ENCODE measurements at regions not wholly inside any gene's neighbourhood (a gene's known extent, or its start where the extent isn't known, plus 50 kb on each side); places are given as distances from the start of the nearest gene placed in this dataset.

DNA sequence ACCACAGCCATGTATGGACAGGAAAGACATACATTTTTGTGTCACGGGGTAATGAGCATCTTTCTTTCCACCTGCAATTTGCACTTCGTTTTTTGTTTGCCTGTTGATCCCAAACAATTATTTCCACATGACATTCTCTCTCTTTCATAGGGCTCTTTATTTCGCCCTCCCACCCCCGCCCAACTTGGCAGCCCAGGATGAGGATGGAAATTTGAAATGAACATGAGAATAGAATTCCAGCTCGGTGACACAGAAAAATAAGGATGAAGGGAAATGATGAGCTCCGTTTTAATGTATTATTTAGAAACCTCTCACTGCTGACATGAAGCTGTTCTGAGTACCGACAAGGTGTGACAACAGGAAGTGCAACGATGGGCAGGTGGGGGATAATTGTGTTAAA is 443.3 kb downstream of the SOCS6 start:
- Mint-ChIP-seq H3K27ac (ENCODE audit: low read depth, unreplicated experiment) (no peak overlapping the region), H3K36me3 (ENCODE audit: insufficient read depth, unreplicated experiment) (no peaks in the 10 kb centered on the region), H3K9me3 (ENCODE audit: unreplicated experiment) (no peaks in the 10 kb centered on the region), H3K27me3 (ENCODE audit: insufficient read depth, unreplicated experiment) (no peaks in the 10 kb centered on the region), H3K4me3 (ENCODE audit: unreplicated experiment) (no peak overlapping the region), H3K4me1 (ENCODE audit: insufficient read depth, unreplicated experiment) (no peaks in the 10 kb centered on the region)
- CTCF ChIA-PET = interaction anchor here (0.6 to 1.1 kb wide), 2 partner anchors 9 to 11 kb away, joined by 3 read pairs; no protein-coding TSS in a partner anchor
- DNase-seq (ENCODE audit: unreplicated experiment) = no peak
- no TSS peak for BruUV-seq (replicated peaks)
- TF ChIP-seq CTCF (IDR thresholded peaks at IDR 0.05; ENCODE audit: unreplicated experiment) = no peak
- intact Hi-C loops (cut with micrococcal nuclease) = no loop called here
- POLR2A ChIA-PET = no interaction called here

DNA sequence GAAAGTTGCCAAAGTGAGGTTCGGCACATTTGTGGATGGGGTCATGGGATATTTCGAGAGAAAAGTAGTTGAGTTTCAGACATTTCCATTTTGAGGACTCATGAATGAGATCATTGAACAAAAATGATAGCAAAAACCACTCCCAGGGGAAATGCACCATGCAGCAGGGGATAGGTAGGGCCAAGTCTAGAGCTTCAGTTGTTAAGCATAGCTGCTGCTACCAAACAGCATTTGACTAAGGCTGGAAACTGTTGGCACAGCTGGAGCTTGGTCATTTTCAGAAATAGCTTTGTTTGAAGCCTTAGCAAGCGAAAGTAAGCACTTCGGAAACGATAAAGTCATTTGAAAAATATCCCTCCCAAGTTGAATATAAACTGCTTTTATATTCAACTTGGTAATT is 431.8 kb downstream of the SOCS6 start:
- intact Hi-C loops (cut with micrococcal nuclease) = no loop called here
- DNase-seq (ENCODE audit: unreplicated experiment) = no peak
- TF ChIP-seq CTCF (IDR thresholded peaks at IDR 0.05; ENCODE audit: unreplicated experiment) = no peak
- Mint-ChIP-seq H3K4me3 (ENCODE audit: unreplicated experiment) (no peak overlapping the region), H3K9me3 (ENCODE audit: unreplicated experiment) (no peaks in the 10 kb centered on the region), H3K4me1 (ENCODE audit: insufficient read depth, unreplicated experiment) (no peaks in the 10 kb centered on the region), H3K36me3 (ENCODE audit: insufficient read depth, unreplicated experiment) (no peaks in the 10 kb centered on the region), H3K27me3 (ENCODE audit: insufficient read depth, unreplicated experiment) (peaks cover 17% of the 10 kb centered on the region), H3K27ac (ENCODE audit: low read depth, unreplicated experiment) (no peak overlapping the region)
- no TSS peak for BruUV-seq (replicated peaks)
- ChIA-PET POLR2A (no interaction called here), CTCF (interaction anchor here (0.6 to 1.2 kb wide), 3 partner anchors 12 to 426 kb away, joined by 3 to 4 read pairs (median 3); no protein-coding TSS in a partner anchor)

DNA sequence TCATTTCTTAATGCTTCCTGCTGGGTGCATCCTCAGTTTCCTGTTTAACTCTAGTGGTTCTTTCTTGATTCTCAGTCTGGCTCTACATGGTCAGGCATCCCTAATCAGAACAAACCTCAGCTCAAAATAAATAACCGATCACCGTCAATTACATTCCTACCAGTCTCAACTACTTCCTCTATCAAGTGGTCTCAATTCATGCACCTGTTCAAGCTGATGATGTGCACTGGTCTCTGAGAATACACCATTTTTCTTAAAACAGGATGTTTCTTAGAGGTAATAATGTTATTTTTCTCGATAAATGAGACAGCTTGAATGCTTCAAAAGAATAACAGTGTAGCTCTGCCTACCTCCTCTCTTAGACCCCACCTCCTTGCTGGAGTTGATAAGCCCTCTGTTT is 420.9 kb downstream of the SOCS6 start:
- no peaks in the 10 kb centered on the region for H3K36me3 Mint-ChIP-seq (ENCODE audit: insufficient read depth, unreplicated experiment)
- no peaks in the 10 kb centered on the region for H3K9me3 Mint-ChIP-seq (ENCODE audit: unreplicated experiment)
- intact Hi-C loops (cut with micrococcal nuclease) = no loop called here
- TF ChIP-seq CTCF (IDR thresholded peaks at IDR 0.05; ENCODE audit: unreplicated experiment) = no peak
- H3K27ac Mint-ChIP-seq (ENCODE audit: low read depth, unreplicated experiment) = no peak overlapping the region
- no TSS peak for BruUV-seq (replicated peaks)
- no peak for DNase-seq (ENCODE audit: unreplicated experiment)
- no peaks in the 10 kb centered on the region for H3K4me1 Mint-ChIP-seq (ENCODE audit: insufficient read depth, unreplicated experiment)
- ChIA-PET CTCF (no interaction called here), POLR2A (interaction anchor here (0.8 kb wide), 1 partner anchor 18 kb away, joined by 3 read pairs; no protein-coding TSS in a partner anchor)
- H3K4me3 Mint-ChIP-seq (ENCODE audit: unreplicated experiment) = no peak overlapping the region
- peaks cover 20% of the 10 kb centered on the region for H3K27me3 Mint-ChIP-seq (ENCODE audit: insufficient read depth, unreplicated experiment)

GRCh38 chr18:70709144-70709543 is 420.3 kb downstream of the SOCS6 start:
- intact Hi-C loops (cut with micrococcal nuclease) = no loop called here
- no TSS peak for BruUV-seq (replicated peaks)
- H3K9me3 Mint-ChIP-seq (ENCODE audit: unreplicated experiment) = no peaks in the 10 kb centered on the region
- CTCF ChIA-PET = no interaction called here
- no peak for TF ChIP-seq CTCF (IDR thresholded peaks at IDR 0.05; ENCODE audit: unreplicated experiment)
- POLR2A ChIA-PET = interaction anchor here (0.8 kb wide), 1 partner anchor 18 kb away, joined by 3 read pairs; no protein-coding TSS in a partner anchor
- H3K27me3 Mint-ChIP-seq (ENCODE audit: insufficient read depth, unreplicated experiment) = peaks cover 20% of the 10 kb centered on the region
- no peaks in the 10 kb centered on the region for H3K4me1 Mint-ChIP-seq (ENCODE audit: insufficient read depth, unreplicated experiment)
- no peak for DNase-seq (ENCODE audit: unreplicated experiment)
- H3K36me3 Mint-ChIP-seq (ENCODE audit: insufficient read depth, unreplicated experiment) = no peaks in the 10 kb centered on the region
- no peak overlapping the region for H3K4me3 Mint-ChIP-seq (ENCODE audit: unreplicated experiment)
- H3K27ac Mint-ChIP-seq (ENCODE audit: low read depth, unreplicated experiment) = no peak overlapping the region

Measured in MCF 10A (cell line).